GM19438 (cell line): ENCODE measurements at regions not wholly inside any gene's neighbourhood (a gene's known extent, or its start where the extent isn't known, plus 50 kb on each side); places are given as distances from the start of the nearest gene placed in this dataset.
"Not testable (repeated sequence)": the region's sequence is repeated elsewhere in the genome, so short reads cannot be mapped to it uniquely, and the experiment has no call there.

Source experiments
- ATAC-seq: cut with Tn5 transposase; IDR thresholded peaks from one replicate; pipeline ENCODE4 v1.9.1; 2021; ENCODE audit warnings: low read depth; ENCODE audit not compliant: unreplicated experiment

GRCh38 chr1:60866226-60866900 is 216.0 kb upstream of the NFIA start:
- ATAC-seq = no peak

DNA sequence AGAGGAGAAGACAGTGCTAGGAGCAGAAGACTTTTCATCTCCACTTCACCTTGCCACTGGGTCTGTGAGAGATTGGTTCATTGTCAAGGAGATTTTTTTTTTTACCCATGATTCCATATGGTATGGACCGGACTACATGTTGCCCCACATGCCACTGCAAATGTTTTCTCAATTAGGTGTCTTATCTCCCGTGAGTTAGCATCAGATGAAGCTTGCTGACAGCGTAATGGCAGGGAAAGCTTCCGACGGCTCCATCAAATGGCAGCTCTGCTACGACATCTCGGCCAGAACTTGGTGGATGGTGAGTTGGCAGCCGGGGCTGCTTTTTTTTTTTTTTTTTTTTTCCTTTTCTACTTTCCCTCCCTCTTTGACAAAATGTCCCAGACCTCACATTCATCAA is 217.2 kb upstream of the NFIA start:
- no peak for ATAC-seq

DNA sequence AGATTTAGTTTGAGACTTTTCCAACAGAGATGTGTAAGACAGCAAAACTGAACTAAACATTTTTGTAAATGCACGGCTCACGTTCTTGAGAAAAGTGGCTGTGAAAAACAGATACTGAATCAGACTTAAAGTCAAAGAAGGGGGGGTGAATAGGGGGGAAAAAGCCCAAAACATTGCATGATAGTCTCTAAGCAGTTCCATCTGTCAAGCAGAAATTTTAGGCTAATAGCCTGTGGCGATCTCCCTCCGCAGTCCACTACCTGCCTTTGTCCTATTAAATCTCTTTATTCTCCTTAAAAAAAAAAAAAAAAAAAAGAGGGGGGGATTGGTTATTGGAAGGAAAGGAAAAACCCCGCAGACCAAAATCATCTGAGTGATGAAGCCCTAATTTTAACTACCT is 217.6 kb upstream of the NFIA start:
- no peak for ATAC-seq

GRCh38 chr1:60863131-60863530 is 219.2 kb upstream of the NFIA start:
- ATAC-seq = no peak

DNA sequence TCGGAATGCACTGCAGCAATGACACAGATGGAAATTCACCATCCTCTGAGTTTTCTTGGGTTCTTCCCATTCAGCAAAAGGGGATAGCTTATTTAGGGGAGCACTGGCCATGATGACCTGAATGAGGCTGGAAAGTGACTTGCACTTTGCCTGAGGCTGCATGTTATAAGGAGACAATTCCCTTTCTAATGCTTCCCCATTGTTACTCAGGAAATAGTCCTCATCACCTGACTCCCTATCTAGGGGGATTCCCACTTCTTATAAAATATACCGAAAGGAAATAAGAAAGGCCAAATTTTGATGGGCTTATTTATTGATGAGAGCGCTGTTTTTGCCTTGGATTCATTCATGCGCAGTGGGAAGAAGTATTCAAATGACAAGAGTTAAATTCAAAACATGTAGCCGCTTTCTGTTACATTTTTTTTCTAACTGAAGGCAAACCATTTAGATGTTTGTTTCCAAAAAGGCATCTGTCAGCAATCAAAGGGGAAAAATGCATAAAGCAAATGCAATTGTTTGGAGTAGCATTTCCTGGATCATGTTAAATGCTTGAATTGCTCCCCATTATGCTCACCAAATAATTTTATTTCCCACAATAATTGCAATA is 220.3 kb upstream of the NFIA start:
- ATAC-seq = no peak

DNA sequence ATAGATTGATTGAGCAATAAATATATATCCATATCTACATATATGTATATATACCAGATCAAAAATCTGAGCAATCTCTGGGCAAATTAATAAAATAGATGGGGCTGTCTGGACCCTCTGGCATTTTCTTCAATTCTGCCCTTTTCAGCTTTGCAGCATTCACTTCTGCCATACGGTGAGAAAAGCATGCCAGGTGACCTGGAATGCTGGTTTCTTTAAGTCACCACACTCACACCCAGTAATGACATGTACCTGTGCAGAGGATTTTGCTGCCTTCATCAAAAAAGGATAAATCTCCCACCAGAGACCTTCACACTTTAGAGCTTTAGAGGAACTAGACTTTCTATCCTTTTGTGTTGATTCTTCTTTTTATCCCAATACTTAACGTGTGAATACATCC is 223.2 kb upstream of the NFIA start:
- no peak for ATAC-seq

GRCh38 chr1:60857851-60858250 is 224.5 kb upstream of the NFIA start:
- ATAC-seq = no peak

GRCh38 chr1:60850084-60850483 is 232.3 kb upstream of the NFIA start:
- no peak for ATAC-seq

- no peak for ATAC-seq
These were observed 233.0 kb upstream of the NFIA start for GRCh38 chr1:60849401-60849800.

GRCh38 chr1:60848583-60849188 is 233.7 kb upstream of the NFIA start:
- no peak for ATAC-seq

GRCh38 chr1:60847855-60848582 is 234.3 kb upstream of the NFIA start:
- no peak for ATAC-seq

DNA sequence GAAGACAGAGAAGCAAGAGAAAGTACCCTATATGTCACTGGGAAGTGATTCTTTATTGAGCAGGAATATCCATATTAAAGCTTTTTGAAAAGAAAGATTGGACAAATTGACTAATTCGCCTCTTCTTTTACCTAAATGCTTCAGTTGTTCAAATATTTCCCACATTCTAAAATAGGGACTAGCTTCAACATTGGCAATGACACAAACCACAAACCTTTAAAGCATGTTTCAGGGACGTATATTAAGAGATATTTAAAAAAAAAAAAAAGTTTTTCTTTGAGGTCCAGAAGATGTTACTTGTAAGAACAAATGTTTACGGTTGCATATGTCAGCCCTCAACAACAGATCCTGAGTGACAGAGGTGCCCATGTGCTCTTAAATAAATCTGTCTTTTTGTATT is 235.0 kb upstream of the NFIA start:
- no peak for ATAC-seq

DNA sequence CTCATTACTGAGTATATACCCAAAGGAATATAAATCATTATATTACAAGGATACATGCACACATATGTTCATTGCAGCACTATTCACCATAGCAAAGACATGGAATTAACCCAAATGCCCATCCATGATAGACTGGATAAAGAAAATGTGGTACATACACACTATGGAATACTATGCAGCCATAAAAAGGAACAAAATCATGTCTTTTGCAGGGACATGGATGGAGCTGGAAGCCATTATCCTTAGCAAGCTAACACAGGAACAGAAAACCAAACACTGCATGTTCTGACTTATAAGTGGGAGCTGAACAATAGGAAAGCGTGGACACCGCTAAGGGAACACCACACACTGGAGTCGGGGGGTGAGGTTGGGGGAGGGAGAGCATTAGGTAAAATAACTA is 236.7 kb upstream of the NFIA start:
- ATAC-seq = not testable (repeated sequence)

GRCh38 chr1:60842304-60842703 is 240.1 kb upstream of the NFIA start:
- ATAC-seq = no peak

DNA sequence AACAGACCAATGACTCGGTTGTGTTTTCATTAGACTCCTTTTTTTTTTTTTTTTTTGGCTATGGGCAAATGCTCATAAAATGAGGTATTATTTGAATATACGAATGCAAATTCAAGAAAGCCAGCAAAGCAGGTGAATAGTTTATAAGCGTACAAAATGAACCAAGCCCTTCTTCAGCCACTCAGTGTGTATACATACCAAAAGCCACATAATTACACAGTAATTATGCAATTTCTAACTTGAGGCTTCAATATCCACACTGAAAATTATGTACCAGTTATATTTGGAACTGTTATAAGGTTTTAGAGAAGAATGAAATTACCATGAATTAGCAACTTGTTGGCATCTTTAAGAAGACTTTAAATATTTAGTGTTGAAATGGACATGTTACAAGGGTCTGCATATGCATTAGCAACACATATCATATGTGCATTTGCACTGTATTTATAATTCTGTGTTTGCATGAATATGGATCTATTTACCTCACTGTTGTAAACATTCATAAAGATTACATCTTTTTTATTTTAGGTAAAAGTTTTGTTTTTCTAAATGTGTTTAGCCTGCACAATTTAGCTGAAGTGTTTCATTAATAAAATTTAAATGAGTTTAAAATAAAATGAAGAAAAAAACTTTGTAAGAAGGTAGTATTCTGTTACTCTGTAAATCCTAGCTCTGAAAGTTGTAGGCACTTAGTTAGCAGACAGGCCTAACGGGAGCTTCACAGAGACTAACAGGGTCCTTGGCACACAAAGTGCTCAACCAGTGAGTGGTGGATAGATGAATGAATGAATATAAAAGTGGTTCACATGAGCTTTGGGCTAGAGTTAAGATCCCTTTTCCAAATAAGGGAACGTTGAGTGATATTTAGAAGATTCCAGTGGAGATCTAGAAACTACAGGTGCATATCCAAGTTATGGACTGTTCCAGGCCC is 241.0 kb upstream of the NFIA start:
- no peak for ATAC-seq

DNA sequence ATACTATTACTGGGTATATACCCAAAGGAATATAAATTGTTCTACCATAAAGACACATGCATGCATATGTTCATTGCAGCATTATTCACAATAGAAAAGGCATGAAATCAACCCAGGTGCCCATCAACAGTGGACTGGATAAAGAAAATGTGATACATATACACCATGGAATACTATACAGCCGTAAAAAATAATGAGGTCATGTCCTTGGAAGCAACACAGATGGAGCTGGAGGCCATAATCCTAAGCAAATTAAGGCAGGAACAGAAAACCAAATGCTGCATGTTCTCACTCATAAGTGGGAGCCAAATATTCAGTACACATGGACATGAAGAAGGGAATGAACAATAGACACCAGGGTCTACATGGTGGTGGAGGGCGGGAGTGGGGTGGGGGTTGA is 241.9 kb upstream of the NFIA start:
- ATAC-seq = not testable (repeated sequence)

- no peak for ATAC-seq
These were observed 246.7 kb upstream of the NFIA start for GRCh38 chr1:60835649-60836048.

GRCh38 chr1:60833173-60833572 is 249.2 kb upstream of the NFIA start:
- no peak for ATAC-seq

GRCh38 chr1:60832367-60832766 is 250.0 kb upstream of the NFIA start:
- ATAC-seq = no peak

DNA sequence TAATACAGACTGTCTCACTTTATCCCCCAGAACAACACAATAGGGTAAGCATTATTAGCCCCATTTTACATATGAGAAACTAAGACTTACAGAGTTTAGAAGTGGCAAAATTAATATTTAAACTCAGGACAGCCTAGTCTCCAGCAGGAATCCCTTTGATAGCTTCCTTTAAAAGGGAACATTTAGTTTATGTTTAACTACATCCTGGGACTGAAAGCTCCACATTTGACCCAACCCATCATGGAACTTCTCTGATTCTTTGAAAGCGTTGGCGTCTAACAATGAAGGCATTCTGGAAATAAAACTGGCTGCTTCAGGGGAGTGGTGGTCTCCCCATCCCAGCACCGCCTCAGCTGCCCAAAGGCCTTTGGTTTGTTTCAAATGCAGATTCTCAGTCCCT is 250.6 kb upstream of the NFIA start:
- no peak for ATAC-seq

- ATAC-seq = no peak
These were observed 253.4 kb upstream of the NFIA start for GRCh38 chr1:60828944-60829343.
